ENCODE measurements at regions not wholly inside any gene's neighbourhood (a gene's known extent, or its start where the extent isn't known, plus 50 kb on each side); places are given as distances from the start of the nearest gene placed in this dataset.

GRCh38 chr16:85440744-85441143 is 172.4 kb upstream of the GSE1 start:
- H3K4me1 Mint-ChIP-seq, result peaks cover 91% of the 10 kb centered on the region
- DNase-seq, result no peak
- no peak for TF ChIP-seq CTCF (IDR thresholded peaks at IDR 0.05)
- no peak overlapping the region for H3K4me3 Mint-ChIP-seq
- H3K9me3 Mint-ChIP-seq, result no peaks in the 10 kb centered on the region
- no peak overlapping the region for H3K27ac Mint-ChIP-seq
- H3K27me3 Mint-ChIP-seq (ENCODE audit: low read depth, poor library complexity), result peaks cover 58% of the 10 kb centered on the region
- no peaks in the 10 kb centered on the region for H3K36me3 Mint-ChIP-seq (ENCODE audit: low read depth)

- no peak for DNase-seq
- Mint-ChIP-seq H3K4me1 (peaks cover 91% of the 10 kb centered on the region), H3K27me3 (ENCODE audit: low read depth, poor library complexity) (peaks cover 55% of the 10 kb centered on the region), H3K4me3 (no peak overlapping the region), H3K36me3 (ENCODE audit: low read depth) (no peaks in the 10 kb centered on the region), H3K9me3 (no peaks in the 10 kb centered on the region), H3K27ac (no peak overlapping the region)
- no peak for TF ChIP-seq CTCF (IDR thresholded peaks at IDR 0.05)
Observed at GRCh38 chr16:85441189-85441889, 171.8 kb upstream of the GSE1 start.

- no peak overlapping the region for H3K27ac Mint-ChIP-seq
- no peak overlapping the region for H3K4me3 Mint-ChIP-seq
- DNase-seq, result no peak
- H3K9me3 Mint-ChIP-seq, result no peaks in the 10 kb centered on the region
- TF ChIP-seq CTCF (IDR thresholded peaks at IDR 0.05), result no peak
- H3K36me3 Mint-ChIP-seq (ENCODE audit: low read depth), result no peaks in the 10 kb centered on the region
- peaks cover 96% of the 10 kb centered on the region for H3K4me1 Mint-ChIP-seq
- peaks cover 59% of the 10 kb centered on the region for H3K27me3 Mint-ChIP-seq (ENCODE audit: low read depth, poor library complexity)
Observed at GRCh38 chr16:85441890-85442670, 171.0 kb upstream of the GSE1 start.

GRCh38 chr16:85443116-85443515 is 170.0 kb upstream of the GSE1 start:
- peaks cover 68% of the 10 kb centered on the region for H3K27me3 Mint-ChIP-seq (ENCODE audit: low read depth, poor library complexity)
- H3K27ac Mint-ChIP-seq, result no peak overlapping the region
- DNase-seq, result no peak
- no peak for TF ChIP-seq CTCF (IDR thresholded peaks at IDR 0.05)
- no peak overlapping the region for H3K4me3 Mint-ChIP-seq
- H3K9me3 Mint-ChIP-seq, result no peaks in the 10 kb centered on the region
- H3K4me1 Mint-ChIP-seq, result peaks cover 91% of the 10 kb centered on the region
- no peaks in the 10 kb centered on the region for H3K36me3 Mint-ChIP-seq (ENCODE audit: low read depth)

- no peak for DNase-seq
- Mint-ChIP-seq H3K27ac (no peak overlapping the region), H3K4me3 (no peak overlapping the region), H3K9me3 (no peaks in the 10 kb centered on the region), H3K4me1 (peaks cover 91% of the 10 kb centered on the region), H3K27me3 (ENCODE audit: low read depth, poor library complexity) (peaks cover 70% of the 10 kb centered on the region), H3K36me3 (ENCODE audit: low read depth) (no peaks in the 10 kb centered on the region)
- no peak for TF ChIP-seq CTCF (IDR thresholded peaks at IDR 0.05)
Observed at GRCh38 chr16:85443531-85443930, 169.6 kb upstream of the GSE1 start.

Data from nephron progenitor cell (in vitro differentiated cells).